Liver (tissue), 7 donors: ENCODE measurements at regions not wholly inside any gene's neighbourhood (a gene's known extent, or its start where the extent isn't known, plus 50 kb on each side); places are given as distances from the start of the nearest gene placed in this dataset.

Experiments
- DNase-seq: peaks from one replicate; pipeline ENCODE4 v3.0.0-alpha.2; 2017; ENCODE audit warnings: low spot score
- H3K27ac ChIP-seq, 2 donors: one replicate each; pipeline ENCODE4 v1.7.0; 2013; ENCODE audit warnings: inconsistent platforms in 2 of 2, low read length in 2 of 2, control low read depth in 1 of 2, low read depth in 1 of 2, mild to moderate bottlenecking in 1 of 2
- H3K27me3 ChIP-seq, 4 donors: one replicate each; pipeline versions ENCODE4 v1.6.1 to v1.7.0; 2013; ENCODE audit warnings: low read length in 3 of 4, inconsistent platforms in 1 of 4, mild to moderate bottlenecking in 1 of 4, moderate library complexity in 1 of 4; ENCODE audit not compliant: control insufficient read depth in 4 of 4, insufficient read depth in 4 of 4
- H3K36me3 ChIP-seq, 4 donors: one replicate each; pipeline versions ENCODE4 v1.6.1 to v1.7.0; 2013; ENCODE audit warnings: low read length in 3 of 4, mild to moderate bottlenecking in 3 of 4, low read depth in 1 of 4, moderate library complexity in 1 of 4; ENCODE audit not compliant: control insufficient read depth in 4 of 4, insufficient read depth in 3 of 4
- H3K4me1 ChIP-seq, 4 donors: one replicate each; pipeline versions ENCODE4 v1.6.1 to v1.7.0; 2013; ENCODE audit warnings: low read length in 3 of 4, mild to moderate bottlenecking in 3 of 4, moderate library complexity in 1 of 4; ENCODE audit not compliant: control insufficient read depth in 4 of 4, insufficient read depth in 4 of 4
- H3K4me3 ChIP-seq, 3 donors: one replicate each; pipeline versions ENCODE4 v1.6.1 to v1.7.0; 2013; ENCODE audit warnings: low read length in 3 of 3, control low read depth in 1 of 3, low read depth in 1 of 3, mild to moderate bottlenecking in 1 of 3
- H3K9ac ChIP-seq, 2 donors: one replicate each; pipeline ENCODE4 v1.7.0; 2013; ENCODE audit warnings: low read length in 2 of 2, mild to moderate bottlenecking in 2 of 2, moderate library complexity in 2 of 2, control low read depth in 1 of 2, low read depth in 1 of 2
- H3K9me3 ChIP-seq, 4 donors: one replicate each; pipeline versions ENCODE4 v1.6.1 to v1.7.0; 2013; ENCODE audit warnings: low read length in 3 of 4; ENCODE audit not compliant: control insufficient read depth in 4 of 4
- ATF3 ChIP-seq: IDR thresholded peaks from 2 replicates; pipeline ENCODE4 v1.6.1; 2016; ENCODE audit warnings: antibody characterized with exemption
- CTCF ChIP-seq: fragments of 150-350 bp; IDR thresholded peaks from 2 replicates; pipeline ENCODE4 v1.5.1; 2017; ENCODE audit warnings: improper control_type of control experiment, low read depth, low read length; ENCODE audit not compliant: missing input control
- EGR1 ChIP-seq, 2 donors: IDR thresholded peaks; 2 replicates each; pipeline ENCODE4 v1.6.1; 2016 to 2018; ENCODE audit warnings: antibody characterized with exemption in 2 of 2, low read depth in 2 of 2
- FOXA1 ChIP-seq: IDR thresholded peaks from 2 replicates; pipeline ENCODE4 v1.6.1; 2016; ENCODE audit warnings: antibody characterized with exemption
- FOXA2 ChIP-seq: IDR thresholded peaks from 2 replicates; pipeline ENCODE4 v1.6.1; 2016; ENCODE audit warnings: antibody characterized with exemption
- GABPA ChIP-seq, 2 donors: IDR thresholded peaks in 1 of 2; conservative IDR thresholded peaks in 1 of 2; 2 replicates each; pipeline ENCODE4 v1.6.1; 2016; ENCODE audit warnings: antibody characterized with exemption in 2 of 2, mild to moderate bottlenecking in 1 of 2, moderate library complexity in 1 of 2
- HNF4A ChIP-seq, 2 donors: conservative IDR thresholded peaks; 2 replicates each; pipeline ENCODE4 v1.6.1; 2016; ENCODE audit warnings: antibody characterized with exemption in 2 of 2, mild to moderate bottlenecking in 2 of 2
- HNF4G ChIP-seq: IDR thresholded peaks from 2 replicates; pipeline ENCODE4 v1.6.1; 2016; ENCODE audit warnings: antibody characterized with exemption
- JUND ChIP-seq, 2 donors: IDR thresholded peaks; 2 replicates each; pipeline ENCODE4 v1.6.1; 2016; ENCODE audit warnings: antibody characterized with exemption in 2 of 2
- MAX ChIP-seq: IDR thresholded peaks from 2 replicates; pipeline ENCODE4 v1.6.1; 2016; ENCODE audit warnings: antibody characterized with exemption
- RAD21 ChIP-seq, 2 donors: IDR thresholded peaks; 2 replicates each; pipeline ENCODE4 v1.6.1; 2016; ENCODE audit warnings: antibody characterized with exemption in 2 of 2, mild to moderate bottlenecking in 2 of 2
- REST ChIP-seq: IDR thresholded peaks from 2 replicates; pipeline ENCODE4 v1.6.1; 2016; ENCODE audit warnings: antibody characterized with exemption, mild to moderate bottlenecking
- RXRA ChIP-seq, 2 donors: IDR thresholded peaks; 2 replicates each; pipeline ENCODE4 v1.6.1; 2017 to 2018; ENCODE audit warnings: antibody characterized with exemption in 2 of 2, mild to moderate bottlenecking in 1 of 2
- SP1 ChIP-seq: IDR thresholded peaks from 2 replicates; pipeline ENCODE4 v1.6.1; 2018; ENCODE audit warnings: antibody characterized with exemption, mild to moderate bottlenecking
- TAF1 ChIP-seq: conservative IDR thresholded peaks from 2 replicates; pipeline ENCODE4 v1.6.1; 2016; ENCODE audit warnings: antibody characterized with exemption, mild to moderate bottlenecking
- YY1 ChIP-seq: IDR thresholded peaks from 2 replicates; pipeline ENCODE4 v1.6.1; 2016; ENCODE audit warnings: antibody characterized with exemption, mild to moderate bottlenecking
- donor health status: healthy.
- donor health status: healthy.
- donor health status: healthy.
- donor health status: healthy.

GRCh38 chrX:45348296-45348695 lies 147.6 kb upstream of the DIPK2B start:
- Histone ChIP-seq H3K27me3 (no peaks in the 10 kb centered on the region), H3K4me1 (no peaks in the 10 kb centered on the region), H3K36me3 (no peaks in the 10 kb centered on the region), H3K4me3 (no peak overlapping the region), H3K9ac (no peak overlapping the region), H3K9me3 (peaks cover 0 to 2% (median 0%) of the 10 kb centered on the region in 4 donors), H3K27ac (no peak overlapping the region)
- no peak for TF ChIP-seq MAX
- TF ChIP-seq EGR1 (IDR thresholded peaks at IDR 0.05; ENCODE audit: low read depth in 2 of 2), result no peak
- TF ChIP-seq HNF4A (conservative IDR thresholded peaks at IDR 0.05), result no peak
- TF ChIP-seq SP1, result no peak
- TF ChIP-seq ATF3, result no peak
- TF ChIP-seq RXRA (IDR thresholded peaks at IDR 0.05), result no peak
- TF ChIP-seq HNF4G, result no peak
- no peak for TF ChIP-seq JUND (IDR thresholded peaks at IDR 0.05)
- TF ChIP-seq CTCF, result no peak
- no peak for TF ChIP-seq FOXA2
- TF ChIP-seq FOXA1, result no peak
- TF ChIP-seq YY1, result no peak
- TF ChIP-seq TAF1, result no peak
- no peak for DNase-seq

- Histone ChIP-seq H3K9ac (no peak overlapping the region), H3K36me3 (no peaks in the 10 kb centered on the region), H3K9me3 (peaks cover 0 to 2% (median 0%) of the 10 kb centered on the region in 4 donors), H3K27me3 (no peaks in the 10 kb centered on the region), H3K4me3 (no peak overlapping the region), H3K4me1 (no peaks in the 10 kb centered on the region), H3K27ac (no peak overlapping the region)
- TF ChIP-seq CTCF (no peak), HNF4G (no peak), GABPA (IDR thresholded peaks at IDR 0.05 in 1 of 2, conservative IDR thresholded peaks at IDR 0.05 in 1 of 2) (no peak), REST (no peak), TAF1 (no peak), RAD21 (IDR thresholded peaks at IDR 0.05) (no peak)
- DNase-seq, result no peak
Observed at GRCh38 chrX:45347877-45348276, 147.2 kb upstream of the DIPK2B start.
